ENCODE measurements at regions not wholly inside any gene's neighbourhood (a gene's known extent, or its start where the extent isn't known, plus 50 kb on each side); places are given as distances from the start of the nearest gene placed in this dataset.

DNA sequence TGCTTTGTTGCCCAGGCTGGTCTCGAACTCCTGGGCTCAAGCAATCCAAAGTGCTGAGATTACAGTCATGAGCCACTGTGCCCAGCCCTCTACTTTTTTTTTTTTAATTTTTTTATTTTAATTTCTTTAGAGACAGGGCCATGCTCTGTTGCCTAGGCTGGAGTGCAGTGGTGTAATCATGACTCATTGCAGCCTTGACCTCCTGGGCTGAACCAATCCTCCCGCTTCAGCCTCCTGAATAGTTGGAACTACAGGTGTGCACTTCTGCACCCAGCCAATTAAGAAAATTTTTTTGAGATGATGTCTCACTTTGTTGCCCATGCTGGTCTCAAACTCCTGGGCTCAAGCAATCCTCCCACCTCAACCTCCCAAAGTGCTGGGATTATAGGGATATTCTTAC lies 528.6 kb downstream of the GATA3 start:
- Histone ChIP-seq H3K27me3 (ENCODE audit: low read depth) (no peaks in the 10 kb centered on the region), H3K36me3 (replicated peaks) (no peaks in the 10 kb centered on the region), H3K4me1 (no peaks in the 10 kb centered on the region), H3K9me3 (no peaks in the 10 kb centered on the region), H3K4me3 (no peak overlapping the region)
- in situ Hi-C loops (cut with MboI; ENCODE audit: low sequenced_read_pairs): no loop called here
- DNase-seq (ENCODE audit: low spot score in 2 of 2): no peak

DNA sequence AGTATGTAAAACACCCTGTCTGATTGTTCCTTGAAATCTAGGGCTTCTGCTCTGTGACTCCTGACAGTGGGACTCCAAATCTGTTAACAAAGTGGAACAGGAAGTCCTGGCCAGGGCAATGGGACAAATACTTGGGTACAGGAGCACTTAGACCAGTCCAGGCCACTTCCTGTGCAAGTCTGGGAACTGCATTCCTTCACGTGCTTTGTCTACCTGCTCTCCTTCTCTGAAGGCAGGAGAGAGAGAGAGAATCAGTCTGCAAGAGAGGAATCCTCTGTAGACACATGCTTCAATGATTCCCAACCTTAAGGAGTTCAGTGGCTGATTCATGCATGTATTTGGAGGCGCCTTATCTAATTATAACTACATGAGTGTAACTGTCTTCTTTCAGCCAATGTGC lies 530.2 kb downstream of the GATA3 start:
- no peaks in the 10 kb centered on the region for H3K27me3 ChIP-seq (ENCODE audit: low read depth)
- H3K36me3 ChIP-seq (replicated peaks): no peaks in the 10 kb centered on the region
- no peaks in the 10 kb centered on the region for H3K9me3 ChIP-seq
- DNase-seq (ENCODE audit: low spot score in 2 of 2): no peak
- no peak overlapping the region for H3K4me3 ChIP-seq
- no peaks in the 10 kb centered on the region for H3K4me1 ChIP-seq
- in situ Hi-C loops (cut with MboI; ENCODE audit: low sequenced_read_pairs): no loop called here

DNA sequence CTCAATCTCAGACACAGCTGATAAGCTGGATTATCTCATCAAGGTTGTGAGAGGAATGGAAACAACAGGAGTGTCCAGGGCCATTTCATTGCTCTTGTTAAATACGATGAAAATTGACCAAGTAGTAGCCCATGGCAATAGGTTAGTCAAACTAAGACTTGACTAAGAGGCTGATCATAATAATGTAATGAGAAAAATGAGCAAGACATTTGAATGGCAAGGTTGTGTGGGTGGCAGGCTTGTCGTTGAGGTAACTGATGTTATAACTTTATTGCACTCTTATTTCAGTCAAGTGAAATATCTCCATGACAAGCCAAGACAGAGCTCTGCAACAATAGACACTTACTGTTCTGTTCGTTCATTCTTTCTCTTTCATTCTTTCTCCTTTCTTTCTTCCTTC lies 532.0 kb downstream of the GATA3 start:
- in situ Hi-C loops (cut with MboI; ENCODE audit: low sequenced_read_pairs): no loop called here
- Histone ChIP-seq H3K9me3 (no peaks in the 10 kb centered on the region), H3K27me3 (ENCODE audit: low read depth) (no peaks in the 10 kb centered on the region), H3K36me3 (replicated peaks) (no peaks in the 10 kb centered on the region), H3K4me1 (no peaks in the 10 kb centered on the region), H3K4me3 (no peak overlapping the region)
- DNase-seq (ENCODE audit: low spot score in 2 of 2): no peak

DNA sequence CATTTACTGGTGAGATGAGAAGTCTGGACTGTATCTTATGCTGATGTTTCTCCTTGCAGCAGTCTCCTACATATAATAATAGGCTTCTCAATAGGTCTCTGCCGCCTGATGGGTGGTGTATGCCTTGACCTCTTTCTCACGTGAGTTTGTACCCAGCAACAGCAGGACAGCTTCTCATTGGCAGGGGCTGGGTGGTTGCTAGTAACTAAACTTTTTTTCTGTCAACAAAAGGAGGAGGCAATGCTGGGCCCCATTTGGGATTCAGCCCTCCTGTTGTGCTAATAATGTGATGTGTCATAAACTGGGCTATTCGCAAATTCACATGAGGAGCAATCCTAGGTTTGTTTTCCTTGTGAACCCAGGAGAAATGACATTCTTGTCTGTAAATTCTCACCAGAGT lies 533.6 kb downstream of the GATA3 start:
- H3K4me1 ChIP-seq: no peaks in the 10 kb centered on the region
- no peak overlapping the region for H3K4me3 ChIP-seq
- DNase-seq (ENCODE audit: low spot score in 2 of 2): no peak
- no peaks in the 10 kb centered on the region for H3K9me3 ChIP-seq
- no peaks in the 10 kb centered on the region for H3K36me3 ChIP-seq (replicated peaks)
- in situ Hi-C loops (cut with MboI; ENCODE audit: low sequenced_read_pairs): no loop called here
- no peaks in the 10 kb centered on the region for H3K27me3 ChIP-seq (ENCODE audit: low read depth)

- Histone ChIP-seq H3K27me3 (ENCODE audit: low read depth) (no peaks in the 10 kb centered on the region), H3K9me3 (no peaks in the 10 kb centered on the region), H3K36me3 (replicated peaks) (no peaks in the 10 kb centered on the region), H3K4me3 (no peak overlapping the region), H3K4me1 (no peaks in the 10 kb centered on the region)
- in situ Hi-C loops (cut with MboI; ENCODE audit: low sequenced_read_pairs): no loop called here
- no peak for DNase-seq (ENCODE audit: low spot score in 2 of 2)
Observed at GRCh38 chr10:8590518-8590917, 536.0 kb downstream of the GATA3 start.

DNA sequence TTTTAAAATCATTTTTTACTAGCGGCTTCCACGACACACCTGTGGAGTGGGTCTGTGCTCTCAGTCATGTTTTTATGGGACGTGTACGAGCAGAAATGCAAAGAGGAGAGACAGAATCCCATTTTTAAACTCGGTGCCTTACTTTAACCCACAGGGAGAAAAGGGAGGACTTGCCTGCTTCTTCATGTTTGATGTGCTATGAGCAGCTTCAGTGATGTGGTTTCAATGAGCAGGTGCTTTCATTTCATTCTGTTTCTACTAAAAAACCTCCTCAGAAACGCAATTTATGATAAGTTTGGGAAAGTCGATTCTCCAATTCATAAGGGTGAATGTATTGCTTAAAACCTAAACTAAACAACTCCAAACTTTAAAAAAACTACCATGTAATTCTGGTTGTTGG lies 537.2 kb downstream of the GATA3 start:
- no peak overlapping the region for H3K4me3 ChIP-seq
- H3K4me1 ChIP-seq: no peaks in the 10 kb centered on the region
- in situ Hi-C loops (cut with MboI; ENCODE audit: low sequenced_read_pairs): no loop called here
- H3K27me3 ChIP-seq (ENCODE audit: low read depth): no peaks in the 10 kb centered on the region
- DNase-seq (ENCODE audit: low spot score in 2 of 2): no peak
- no peaks in the 10 kb centered on the region for H3K9me3 ChIP-seq
- no peaks in the 10 kb centered on the region for H3K36me3 ChIP-seq (replicated peaks)

GRCh38 chr10:8594176-8594575 lies 539.7 kb downstream of the GATA3 start:
- no peak for DNase-seq (ENCODE audit: low spot score in 2 of 2)
- in situ Hi-C loops (cut with MboI; ENCODE audit: low sequenced_read_pairs): no loop called here
- no peaks in the 10 kb centered on the region for H3K9me3 ChIP-seq

GRCh38 chr10:8594711-8595110 lies 540.2 kb downstream of the GATA3 start:
- in situ Hi-C loops (cut with MboI; ENCODE audit: low sequenced_read_pairs): no loop called here
- Histone ChIP-seq H3K9me3 (no peaks in the 10 kb centered on the region), H3K36me3 (replicated peaks) (no peaks in the 10 kb centered on the region), H3K4me1 (no peaks in the 10 kb centered on the region), H3K4me3 (no peak overlapping the region), H3K27me3 (ENCODE audit: low read depth) (no peaks in the 10 kb centered on the region)
- no peak for DNase-seq (ENCODE audit: low spot score in 2 of 2)

More at GRCh38 chr10:8594176-8594575, 539.7 kb downstream of the GATA3 start:
- Histone ChIP-seq H3K4me3 (no peak overlapping the region), H3K36me3 (replicated peaks) (no peaks in the 10 kb centered on the region), H3K27me3 (ENCODE audit: low read depth) (no peaks in the 10 kb centered on the region), H3K4me1 (no peaks in the 10 kb centered on the region)

- no peaks in the 10 kb centered on the region for H3K9me3 ChIP-seq
- H3K27me3 ChIP-seq (ENCODE audit: low read depth): no peaks in the 10 kb centered on the region
- DNase-seq (ENCODE audit: low spot score in 2 of 2): no peak
- no peaks in the 10 kb centered on the region for H3K4me1 ChIP-seq
- in situ Hi-C loops (cut with MboI; ENCODE audit: low sequenced_read_pairs): no loop called here
- H3K4me3 ChIP-seq: no peak overlapping the region
- no peaks in the 10 kb centered on the region for H3K36me3 ChIP-seq (replicated peaks)
Observed at GRCh38 chr10:8595140-8595539, 540.7 kb downstream of the GATA3 start.

- H3K36me3 ChIP-seq (replicated peaks): no peaks in the 10 kb centered on the region
- H3K27me3 ChIP-seq (ENCODE audit: low read depth): no peaks in the 10 kb centered on the region
- H3K4me3 ChIP-seq: no peak overlapping the region
- H3K4me1 ChIP-seq: no peaks in the 10 kb centered on the region
- H3K9me3 ChIP-seq: no peaks in the 10 kb centered on the region
- no peak for DNase-seq (ENCODE audit: low spot score in 2 of 2)
- in situ Hi-C loops (cut with MboI; ENCODE audit: low sequenced_read_pairs): no loop called here
Observed at GRCh38 chr10:8596929-8597472, 542.5 kb downstream of the GATA3 start.

DNA sequence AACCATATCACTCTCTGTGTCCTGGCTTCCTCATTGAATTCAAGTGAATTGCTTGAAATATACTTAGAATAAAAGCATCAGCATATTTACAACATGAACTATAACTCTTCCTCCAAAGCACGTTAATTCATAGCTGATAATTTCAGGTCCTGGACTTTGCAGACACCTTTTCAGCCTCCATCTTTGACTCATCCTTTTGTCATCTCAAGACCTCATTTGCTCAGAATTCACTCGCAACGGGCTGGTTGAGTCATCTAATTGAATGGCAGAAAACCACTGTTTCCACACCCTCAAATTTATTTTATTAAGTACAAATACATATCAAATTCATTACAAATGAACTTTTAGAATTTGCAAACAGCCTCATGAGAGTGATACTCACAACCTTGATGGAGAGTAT lies 545.7 kb downstream of the GATA3 start:
- no peak for DNase-seq (ENCODE audit: low spot score in 2 of 2)
- H3K9me3 ChIP-seq: no peaks in the 10 kb centered on the region
- no peaks in the 10 kb centered on the region for H3K27me3 ChIP-seq (ENCODE audit: low read depth)
- in situ Hi-C loops (cut with MboI; ENCODE audit: low sequenced_read_pairs): no loop called here
- H3K36me3 ChIP-seq (replicated peaks): no peaks in the 10 kb centered on the region
- no peak overlapping the region for H3K4me3 ChIP-seq
- H3K4me1 ChIP-seq: no peaks in the 10 kb centered on the region

GRCh38 chr10:8602821-8603220 lies 548.3 kb downstream of the GATA3 start:
- no peak overlapping the region for H3K4me3 ChIP-seq
- H3K27me3 ChIP-seq (ENCODE audit: low read depth): no peaks in the 10 kb centered on the region
- in situ Hi-C loops (cut with MboI; ENCODE audit: low sequenced_read_pairs): no loop called here
- H3K9me3 ChIP-seq: no peaks in the 10 kb centered on the region
- H3K4me1 ChIP-seq: no peaks in the 10 kb centered on the region
- DNase-seq (ENCODE audit: low spot score in 2 of 2): no peak
- H3K36me3 ChIP-seq (replicated peaks): no peaks in the 10 kb centered on the region

DNA sequence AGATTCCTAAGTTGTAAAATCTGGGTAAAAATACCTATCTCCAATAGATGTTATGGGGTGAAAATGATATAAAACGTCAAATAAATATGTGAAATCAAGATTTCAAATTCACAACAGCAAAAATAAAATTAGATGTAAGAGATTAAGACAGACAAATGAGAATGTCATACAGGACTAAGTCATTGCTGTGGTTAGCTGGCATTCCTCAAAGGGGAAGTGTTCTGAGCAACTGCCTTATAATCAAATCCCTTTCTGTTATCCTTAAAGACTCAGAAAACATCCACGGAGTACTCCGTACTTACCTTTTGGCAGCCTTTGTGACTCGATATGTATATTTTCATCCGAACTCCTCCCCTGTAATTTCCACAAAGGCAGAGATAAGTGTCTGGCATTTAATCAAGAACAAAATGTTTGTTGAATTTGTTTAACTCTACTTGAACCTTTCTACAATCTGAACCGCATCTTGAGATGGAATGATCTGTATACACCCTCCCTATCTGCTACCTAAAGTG lies 559.6 kb downstream of the GATA3 start:
- H3K27me3 ChIP-seq (ENCODE audit: low read depth): no peaks in the 10 kb centered on the region
- no peak for DNase-seq (ENCODE audit: low spot score in 2 of 2)
- no peak overlapping the region for H3K4me3 ChIP-seq
- in situ Hi-C loops (cut with MboI; ENCODE audit: low sequenced_read_pairs): no loop called here
- no peaks in the 10 kb centered on the region for H3K9me3 ChIP-seq
- no peaks in the 10 kb centered on the region for H3K36me3 ChIP-seq (replicated peaks)
- no peaks in the 10 kb centered on the region for H3K4me1 ChIP-seq

GRCh38 chr10:8615118-8615517 lies 560.6 kb downstream of the GATA3 start:
- Histone ChIP-seq H3K4me3 (no peak overlapping the region), H3K36me3 (replicated peaks) (no peaks in the 10 kb centered on the region), H3K4me1 (no peaks in the 10 kb centered on the region), H3K9me3 (no peaks in the 10 kb centered on the region), H3K27me3 (ENCODE audit: low read depth) (no peaks in the 10 kb centered on the region)
- DNase-seq (ENCODE audit: low spot score in 2 of 2): no peak
- in situ Hi-C loops (cut with MboI; ENCODE audit: low sequenced_read_pairs): no loop called here

- Histone ChIP-seq H3K4me1 (no peaks in the 10 kb centered on the region), H3K27me3 (ENCODE audit: low read depth) (no peaks in the 10 kb centered on the region), H3K36me3 (replicated peaks) (no peaks in the 10 kb centered on the region), H3K9me3 (no peaks in the 10 kb centered on the region), H3K4me3 (no peak overlapping the region)
- in situ Hi-C loops (cut with MboI; ENCODE audit: low sequenced_read_pairs): no loop called here
- no peak for DNase-seq (ENCODE audit: low spot score in 2 of 2)
Observed at GRCh38 chr10:8616166-8616565, 561.7 kb downstream of the GATA3 start.

Data from HAP-1 (cell line).